ENCODE measurements at regions not wholly inside any gene's neighbourhood (a gene's known extent, or its start where the extent isn't known, plus 50 kb on each side); places are given as distances from the start of the nearest gene placed in this dataset.

DNA sequence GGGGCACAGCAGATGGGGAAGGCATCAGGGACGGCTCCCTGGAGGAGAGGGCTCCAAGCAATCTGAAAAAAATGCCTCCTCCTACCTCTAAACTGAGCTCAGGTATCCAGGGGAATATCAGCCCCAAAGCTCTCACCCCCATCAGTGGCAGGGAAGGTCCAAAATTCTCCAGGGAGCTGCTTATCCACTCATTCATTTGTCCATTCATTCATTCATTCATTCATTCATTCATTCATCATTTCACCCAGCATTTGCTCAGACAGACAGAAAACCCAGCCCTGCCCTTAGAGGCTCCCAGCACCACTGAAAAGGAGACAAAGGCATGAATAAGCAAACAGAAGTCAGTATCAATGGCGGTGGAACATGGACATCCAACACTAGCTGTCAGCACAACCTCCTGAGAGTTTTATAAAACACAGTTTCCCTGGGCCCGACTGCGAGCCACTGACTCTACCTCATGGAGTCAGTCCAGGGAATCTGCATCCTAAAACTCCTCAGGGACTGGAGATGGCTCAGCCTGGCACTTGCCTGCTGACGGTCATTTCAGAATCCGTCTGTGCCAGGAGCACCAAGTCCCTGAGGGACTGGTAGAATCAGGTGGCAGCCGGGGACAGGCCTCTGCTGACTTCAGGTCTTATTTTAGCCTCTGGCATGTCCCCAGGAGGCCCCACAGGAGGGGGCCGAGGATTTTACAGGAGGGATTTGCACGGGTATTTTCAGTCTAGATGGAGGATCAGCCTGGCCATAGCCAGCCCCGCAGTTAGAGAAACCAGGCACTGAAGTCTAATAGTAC, 164.6 kb downstream of the MN1 start:
- Histone ChIP-seq H3K27ac (ENCODE audit: insufficient read length, low read depth, low read length) (no peak overlapping the region), H3K56ac (ENCODE audit: insufficient read length, low read depth, low read length) (no peak overlapping the region), H3K27me3 (ENCODE audit: insufficient read depth, low read length) (no peaks in the 10 kb centered on the region), H3K18ac (ENCODE audit: insufficient read length, low read depth, low read length) (no peak overlapping the region), H3K79me1 (ENCODE audit: insufficient read depth, low read depth, low read length, poor library complexity, severe bottlenecking) (no peaks in the 10 kb centered on the region), H2BK12ac (ENCODE audit: insufficient read length, low read depth, low read length) (no peak overlapping the region), H3K23me2 (ENCODE audit: insufficient read length, low read depth, low read length, poor library complexity, severe bottlenecking) (no peaks in the 10 kb centered on the region), H3K4ac (ENCODE audit: low read depth, low read length) (no peak overlapping the region), H3K9ac (ENCODE audit: extremely low read depth, insufficient read length, low read length) (no peak overlapping the region), H2BK5ac (ENCODE audit: insufficient read length, low read length) (no peak overlapping the region), H2AFZ (ENCODE audit: low read length) (no peak overlapping the region), H2AK5ac (ENCODE audit: insufficient read length, low read length) (no peak overlapping the region), H3K9me3 (ENCODE audit: control insufficient read depth, low read depth, low read length) (no peaks in the 10 kb centered on the region), H3K23ac (ENCODE audit: insufficient read length, low read depth, low read length) (no peak overlapping the region), H4K8ac (replicated peaks; ENCODE audit: insufficient read length, low read depth, low read length) (no peak overlapping the region), H3K79me2 (ENCODE audit: insufficient read depth, low read length) (no peaks in the 10 kb centered on the region), H4K20me1 (ENCODE audit: control insufficient read depth, insufficient read depth, insufficient read length) (no peaks in the 10 kb centered on the region), H3K14ac (ENCODE audit: insufficient read depth, low read length) (no peak overlapping the region), H2BK15ac (ENCODE audit: low read depth, low read length) (no peak overlapping the region), H2BK20ac (ENCODE audit: low read depth, low read length, poor library complexity, severe bottlenecking) (no peak overlapping the region), H3K4me2 (ENCODE audit: insufficient read depth, insufficient read length, low read length) (no peak overlapping the region), H3T11ph (ENCODE audit: low read length) (no peak overlapping the region), H2BK120ac (ENCODE audit: low read depth, low read length, poor library complexity, severe bottlenecking) (no peak overlapping the region), H4K5ac (ENCODE audit: insufficient read length, low read depth, low read length) (no peak overlapping the region), H4K91ac (ENCODE audit: insufficient read length, low read depth, low read length) (no peak overlapping the region), H3K4me1 (ENCODE audit: insufficient read depth, low read length) (peaks cover 5% of the 10 kb centered on the region; the same call in 1 of the 2 replicates)
- no peak for DNase-seq
- H3K4me1 Mint-ChIP-seq: peaks cover 53 to 57% of the 10 kb centered on the region in 2 experiments
- H3K9me3 Mint-ChIP-seq: peaks cover 0 to 2% of the 10 kb centered on the region in 2 experiments; a peak in 1 of 5 replicates
- peaks cover 19% of the 10 kb centered on the region for H3K27me3 Mint-ChIP-seq (ENCODE audit: low read depth)
- TF ChIP-seq, protein P1, sequence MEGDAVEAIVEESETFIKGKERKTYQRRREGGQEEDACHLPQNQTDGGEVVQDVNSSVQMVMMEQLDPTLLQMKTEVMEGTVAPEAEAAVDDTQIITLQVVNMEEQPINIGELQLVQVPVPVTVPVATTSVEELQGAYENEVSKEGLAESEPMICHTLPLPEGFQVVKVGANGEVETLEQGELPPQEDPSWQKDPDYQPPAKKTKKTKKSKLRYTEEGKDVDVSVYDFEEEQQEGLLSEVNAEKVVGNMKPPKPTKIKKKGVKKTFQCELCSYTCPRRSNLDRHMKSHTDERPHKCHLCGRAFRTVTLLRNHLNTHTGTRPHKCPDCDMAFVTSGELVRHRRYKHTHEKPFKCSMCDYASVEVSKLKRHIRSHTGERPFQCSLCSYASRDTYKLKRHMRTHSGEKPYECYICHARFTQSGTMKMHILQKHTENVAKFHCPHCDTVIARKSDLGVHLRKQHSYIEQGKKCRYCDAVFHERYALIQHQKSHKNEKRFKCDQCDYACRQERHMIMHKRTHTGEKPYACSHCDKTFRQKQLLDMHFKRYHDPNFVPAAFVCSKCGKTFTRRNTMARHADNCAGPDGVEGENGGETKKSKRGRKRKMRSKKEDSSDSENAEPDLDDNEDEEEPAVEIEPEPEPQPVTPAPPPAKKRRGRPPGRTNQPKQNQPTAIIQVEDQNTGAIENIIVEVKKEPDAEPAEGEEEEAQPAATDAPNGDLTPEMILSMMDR (conservative IDR thresholded peaks at IDR 0.05): no peak
- H3K27ac Mint-ChIP-seq: peak overlapping the region in 1 of 3 experiments; percentile 50; a peak in 2 of 7 replicates
- no peaks in the 10 kb centered on the region for H3K36me3 Mint-ChIP-seq (ENCODE audit: insufficient read depth in 1 of 3, low read depth in 3 of 3)
- no peak overlapping the region; a peak in 1 of 5 replicates for H3K4me3 Mint-ChIP-seq
- WGBS (ENCODE audit: extremely low coverage, insufficient read length, low lambda C conversion rate): no CpG with 5 or more reads among the region's 10 CpGs
